Activated CD8-positive, alpha-beta memory T cell treated with anti-CD3 and anti-CD28 coated beads, Interleukin-2, amount 50 U/mL, for 48 hours (primary cell): ENCODE measurements at regions not wholly inside any gene's neighbourhood (a gene's known extent, or its start where the extent isn't known, plus 50 kb on each side); places are given as distances from the start of the nearest gene placed in this dataset.
"Not testable (repeated sequence)": the region's sequence is repeated elsewhere in the genome, so short reads cannot be mapped to it uniquely, and the experiment has no call there.

Source experiments
- DNase-seq: peaks from one replicate; pipeline ENCODE4 v3.0.0-alpha.2; 2020

- DNase-seq: no peak
Observed at GRCh38 chr6:115618256-115618655, 442.4 kb downstream of the FRK start.

GRCh38 chr6:115617031-115617430 is 443.7 kb downstream of the FRK start:
- no peak for DNase-seq

- no peak for DNase-seq
Observed at GRCh38 chr6:115613488-115613887, 447.2 kb downstream of the FRK start.

GRCh38 chr6:115612796-115613479 is 447.8 kb downstream of the FRK start:
- no peak for DNase-seq

GRCh38 chr6:115612216-115612615 is 448.5 kb downstream of the FRK start:
- no peak for DNase-seq

GRCh38 chr6:115610696-115611095 is 450.0 kb downstream of the FRK start:
- no peak for DNase-seq

- DNase-seq: no peak
Observed at GRCh38 chr6:115609111-115609510, 451.6 kb downstream of the FRK start.

- DNase-seq: no peak
Observed at GRCh38 chr6:115602466-115602865, 458.2 kb downstream of the FRK start.

- no peak for DNase-seq
Observed at GRCh38 chr6:115601509-115601908, 459.2 kb downstream of the FRK start.

- DNase-seq: no peak
Observed at GRCh38 chr6:115601064-115601463, 459.6 kb downstream of the FRK start.

GRCh38 chr6:115594891-115595290 is 465.8 kb downstream of the FRK start:
- no peak for DNase-seq

GRCh38 chr6:115592025-115592424 is 468.7 kb downstream of the FRK start:
- DNase-seq: no peak

GRCh38 chr6:115589072-115589471 is 471.6 kb downstream of the FRK start:
- not testable (repeated sequence) for DNase-seq

GRCh38 chr6:115583290-115583689 is 477.4 kb downstream of the FRK start:
- DNase-seq: no peak

- no peak for DNase-seq
Observed at GRCh38 chr6:115582386-115582785, 478.3 kb downstream of the FRK start.

- DNase-seq: not testable (repeated sequence)
Observed at GRCh38 chr6:115579565-115579964, 481.1 kb downstream of the FRK start.

GRCh38 chr6:115577270-115577669 is 483.4 kb downstream of the FRK start:
- no peak for DNase-seq

- no peak for DNase-seq
Observed at GRCh38 chr6:115575285-115575684, 485.4 kb downstream of the FRK start.

GRCh38 chr6:115573861-115574260 is 486.8 kb downstream of the FRK start:
- DNase-seq: no peak

- DNase-seq: no peak
Observed at GRCh38 chr6:115570331-115570730, 490.4 kb downstream of the FRK start.

GRCh38 chr6:115554060-115554459 is 506.6 kb downstream of the FRK start:
- no peak for DNase-seq

- no peak for DNase-seq
Observed at GRCh38 chr6:115551527-115551926, 509.2 kb downstream of the FRK start.

- DNase-seq: no peak
Observed at GRCh38 chr6:115545672-115545986, 515.1 kb downstream of the FRK start.

GRCh38 chr6:115544765-115545671 is 515.7 kb downstream of the FRK start:
- no peak for DNase-seq
